HepG2 (cell line): ENCODE measurements at regions not wholly inside any gene's neighbourhood (a gene's known extent, or its start where the extent isn't known, plus 50 kb on each side); places are given as distances from the start of the nearest gene placed in this dataset.
A peak's percentile ranks its signal among the peaks of the same experiment; 100 is the strongest.

Experiments
- ATAC-seq: fragments of 200-7000 bp; cut with Tn5 transposase; 3 replicates; pipeline ENCODE4 v1.9.1; 2020; ENCODE audit warnings: mild to moderate bottlenecking, moderate library complexity
- BruUV-seq: library from RNA; stranded (reverse); fragments of 400-500 nt; replicated peaks from 2 replicates; lab custom pipeline; 2021; lab: Mats Ljungman, UMichigan
- CTCF ChIA-PET: fragments of 300-600 bp; formaldehyde crosslinking; extraction: SDS; loops from one replicate; lab custom pipeline; 2021; ENCODE audit warnings: low total read pairs, inconsistent platforms, low intra/inter-chr PET ratio; lab: Yijun Ruan, JAX
- POLR2A ChIA-PET: fragments of 350-600 bp; sonication (Branson Sonifier 250); formaldehyde crosslinking; loops from one replicate; lab custom pipeline; 2020; ENCODE audit warnings: antibody characterized with exemption, inconsistent platforms; lab: Yijun Ruan, JAX
- DNase-seq: peaks from one replicate; pipeline ENCODE4 v3.0.0-alpha.2; 2015; ENCODE audit warnings: low spot score
- FAIRE-seq: peaks from 3 replicates; lab custom pipeline; 2011; peaks lifted over from hg19 to GRCh38; lab: Jason Lieb, UNC
- H2AFZ ChIP-seq: one replicate; pipeline ENCODE4 v1.6.1; 2011; ENCODE audit warnings: low read length, inconsistent platforms
- H3K27ac ChIP-seq: fragments of 300-600 bp; 3 replicates; pipeline ENCODE4 v1.8.0; 2011; ENCODE audit warnings: mixed run types, mild to moderate bottlenecking, mixed read lengths, low read length, inconsistent platforms; ENCODE audit not compliant: insufficient read depth; ENCODE audit errors: extremely low read length
- H3K27me3 ChIP-seq, 2 experiments: fragments of 200-600 bp in 1 of 2; 2 replicates in 1 of 2; 3 replicates in 1 of 2; pipeline versions ENCODE4 v1.6.0 to v1.8.0; 2011; ENCODE audit warnings: low read length in 2 of 2, mild to moderate bottlenecking in 2 of 2, moderate library complexity in 2 of 2, inconsistent platforms in 1 of 2; ENCODE audit not compliant: insufficient read depth in 2 of 2, control insufficient read depth in 1 of 2
- H3K36me3 ChIP-seq, 2 experiments: fragments of 200-600 bp in 1 of 2; replicated peaks in 1 of 2; 2 replicates in 1 of 2; 3 replicates in 1 of 2; pipeline versions ENCODE4 v1.5.1 to v1.8.0; 2011; ENCODE audit warnings: low read length in 2 of 2, inconsistent platforms in 1 of 2; ENCODE audit not compliant: insufficient read depth in 2 of 2, control insufficient read depth in 1 of 2
- H3K4me1 ChIP-seq: 2 replicates; pipeline ENCODE4 v1.5.1; 2012; ENCODE audit warnings: low read length, inconsistent platforms; ENCODE audit not compliant: insufficient read depth
- H3K4me2 ChIP-seq: 2 replicates; pipeline ENCODE4 v1.6.0; 2011; ENCODE audit warnings: low read depth, low read length, inconsistent platforms
- H3K4me3 ChIP-seq, 3 experiments: fragments of 200-600 bp in 1 of 3; sonication (generic), shearing (Covaris generic) in 1 of 3; replicated peaks in 1 of 3; 2 replicates each; pipeline ENCODE4 v1.5.1; 2011 to 2016; ENCODE audit warnings: low read length in 3 of 3, inconsistent platforms in 2 of 3, low read depth in 2 of 3, mild to moderate bottlenecking in 2 of 3, control low read depth in 1 of 3, mixed read lengths in 1 of 3; ENCODE audit not compliant: insufficient read depth in 1 of 3
- H3K79me2 ChIP-seq: one replicate; pipeline ENCODE4 v1.6.1; 2011; ENCODE audit warnings: low read length, inconsistent platforms; ENCODE audit not compliant: insufficient read depth
- H3K9ac ChIP-seq: 2 replicates; pipeline ENCODE4 v1.6.0; 2011; ENCODE audit warnings: mild to moderate bottlenecking, low read depth, low read length, inconsistent platforms; ENCODE audit not compliant: insufficient read depth
- H3K9me3 ChIP-seq: 2 replicates; pipeline ENCODE4 v1.5.1; 2012; ENCODE audit warnings: mild to moderate bottlenecking, low read length
- H4K20me1 ChIP-seq: 2 replicates; pipeline ENCODE4 v1.6.0; 2011; ENCODE audit warnings: inconsistent platforms, mild to moderate bottlenecking, low read length, moderate library complexity; ENCODE audit not compliant: insufficient read depth
- HNF4G ChIP-seq, 2 experiments: sonication (generic) in 1 of 2; formaldehyde crosslinking in 1 of 2; IDR thresholded peaks; 2 replicates each; pipeline versions ENCODE4 v1.4.0 to v1.6.1; 2011 to 2020; ENCODE audit warnings: borderline replicate concordance in 2 of 2, low read depth in 2 of 2, mild to moderate bottlenecking in 2 of 2, low read length in 1 of 2, missing genetic modification reagents in 1 of 2, moderate library complexity in 1 of 2
- HNRNPK ChIP-seq: fragments of 200-400 bp; formaldehyde crosslinking; IDR thresholded peaks from 2 replicates; pipeline ENCODE4 v1.6.1; 2018; ENCODE audit warnings: low read length, low read depth, moderate library complexity, mild to moderate bottlenecking; ENCODE audit not compliant: poor library complexity, severe bottlenecking
- SNAPC2 ChIP-seq: sonication (generic); formaldehyde crosslinking; IDR thresholded peaks from 2 replicates; pipeline ENCODE4 v1.8.1; 2022; ENCODE audit warnings: mild to moderate bottlenecking, missing genetic modification reagents
- TCF7L2 ChIP-seq: IDR thresholded peaks from 2 replicates; pipeline ENCODE4 v1.6.1; 2011; ENCODE audit warnings: mild to moderate bottlenecking, low read depth, low read length, moderate library complexity
- ZNF34 ChIP-seq: sonication (generic); formaldehyde crosslinking; IDR thresholded peaks from 2 replicates; pipeline ENCODE4 v1.4.0; 2020; ENCODE audit warnings: mild to moderate bottlenecking, missing genetic modification reagents, borderline replicate concordance
- ZNF549 ChIP-seq: sonication (generic); formaldehyde crosslinking; IDR thresholded peaks from 2 replicates; pipeline ENCODE4 v1.5.0; 2020; ENCODE audit warnings: missing genetic modification reagents
- WGBS: methylation state at CpG from one replicate; pipeline ENCODE4 v1.1.6; 2017; ENCODE audit warnings: low lambda C conversion rate; 5-methylcytosine and 5-hydroxymethylcytosine counted together
- in situ Hi-C: cut with HindIII; loops from 2 replicates; pipeline ENCODE4 v1.10.0; 2017; ENCODE audit warnings: low pct_unique_long_range_greater_than_20kb; ENCODE audit not compliant: extremely low pct_ligation_motif_present
- intact Hi-C: fragments of 100-400 bp; cut with micrococcal nuclease; formaldehyde crosslinking; loops from one replicate; pipeline ENCODE4 v1.10.0; 2022; ENCODE audit not compliant: unreplicated experiment
- TF ChIP-seq, protein P1 (sequence below): sonication (generic); formaldehyde crosslinking; IDR thresholded peaks from 2 replicates; pipeline ENCODE4 v1.9.0; 2021; ENCODE audit warnings: missing genetic modification reagents, borderline replicate concordance

- TF ChIP-seq ZNF34 (CRISPR knock-in tag), result no peak
These were observed 541.7 kb downstream of the NOVA1 start (continued) for GRCh38 chr14:26056036-26056616.

GRCh38 chr14:26032348-26032747, 565.5 kb downstream of the NOVA1 start:
- Histone ChIP-seq H3K27ac (no peak overlapping the region), H3K27me3 (no peaks in the 10 kb centered on the region), H3K4me3 (no peak overlapping the region), H3K4me2 (no peak overlapping the region), H3K9ac (no peak overlapping the region), H3K9me3 (peaks cover 96% of the 10 kb centered on the region), H3K36me3 (no peaks in the 10 kb centered on the region), H3K4me1 (no peaks in the 10 kb centered on the region), H2AFZ (no peak overlapping the region), H3K79me2 (no peaks in the 10 kb centered on the region), H4K20me1 (no peaks in the 10 kb centered on the region)
- in situ Hi-C loops (no loop called here), intact Hi-C loops (no loop called here)
- ChIA-PET POLR2A (no interaction called here), CTCF (no interaction called here)
- BruUV-seq, result no TSS peak
- TF ChIP-seq TCF7L2 (no peak), HNRNPK (peak; percentile 95)
- ATAC-seq (no peak), FAIRE-seq (no peak), DNase-seq (no peak)

DNA sequence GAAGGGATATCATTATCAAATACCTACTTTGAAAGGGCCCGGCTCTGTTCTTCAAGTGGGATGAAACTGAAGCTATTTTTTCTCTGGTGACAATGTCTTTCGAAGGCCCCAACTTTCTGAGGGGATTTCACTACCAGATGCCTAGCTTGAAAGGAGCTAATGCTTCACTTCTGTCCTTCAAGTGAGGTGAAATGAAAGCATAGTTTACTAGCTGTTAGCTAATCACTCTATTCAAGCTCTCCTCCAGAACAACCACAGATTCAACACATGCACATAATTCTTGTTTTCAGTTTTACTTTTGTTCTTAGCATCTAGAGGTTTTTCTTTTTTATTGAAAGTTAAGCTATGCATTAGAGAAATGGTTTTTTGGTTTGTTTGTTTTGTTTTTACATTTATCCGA, 571.4 kb downstream of the NOVA1 start:
- ATAC-seq, result no peak

More for the DNA sequence above, 571.4 kb downstream of the NOVA1 start:
- Histone ChIP-seq H2AFZ (no peak overlapping the region), H3K4me1 (no peaks in the 10 kb centered on the region), H3K9me3 (peaks cover 94% of the 10 kb centered on the region), H4K20me1 (no peaks in the 10 kb centered on the region), H3K4me3 (no peak overlapping the region), H3K79me2 (no peaks in the 10 kb centered on the region), H3K9ac (no peak overlapping the region), H3K27ac (no peak overlapping the region), H3K4me2 (no peak overlapping the region), H3K27me3 (no peaks in the 10 kb centered on the region), H3K36me3 (no peaks in the 10 kb centered on the region)
- ChIA-PET CTCF (no interaction called here), POLR2A (no interaction called here)
- BruUV-seq, result no TSS peak
- intact Hi-C loops (no loop called here), in situ Hi-C loops (no loop called here)
- no peak for FAIRE-seq
- no peak for DNase-seq
- 10% methylated on average over 3 of the region's 3 CpGs for WGBS
- TF ChIP-seq, protein P1, sequence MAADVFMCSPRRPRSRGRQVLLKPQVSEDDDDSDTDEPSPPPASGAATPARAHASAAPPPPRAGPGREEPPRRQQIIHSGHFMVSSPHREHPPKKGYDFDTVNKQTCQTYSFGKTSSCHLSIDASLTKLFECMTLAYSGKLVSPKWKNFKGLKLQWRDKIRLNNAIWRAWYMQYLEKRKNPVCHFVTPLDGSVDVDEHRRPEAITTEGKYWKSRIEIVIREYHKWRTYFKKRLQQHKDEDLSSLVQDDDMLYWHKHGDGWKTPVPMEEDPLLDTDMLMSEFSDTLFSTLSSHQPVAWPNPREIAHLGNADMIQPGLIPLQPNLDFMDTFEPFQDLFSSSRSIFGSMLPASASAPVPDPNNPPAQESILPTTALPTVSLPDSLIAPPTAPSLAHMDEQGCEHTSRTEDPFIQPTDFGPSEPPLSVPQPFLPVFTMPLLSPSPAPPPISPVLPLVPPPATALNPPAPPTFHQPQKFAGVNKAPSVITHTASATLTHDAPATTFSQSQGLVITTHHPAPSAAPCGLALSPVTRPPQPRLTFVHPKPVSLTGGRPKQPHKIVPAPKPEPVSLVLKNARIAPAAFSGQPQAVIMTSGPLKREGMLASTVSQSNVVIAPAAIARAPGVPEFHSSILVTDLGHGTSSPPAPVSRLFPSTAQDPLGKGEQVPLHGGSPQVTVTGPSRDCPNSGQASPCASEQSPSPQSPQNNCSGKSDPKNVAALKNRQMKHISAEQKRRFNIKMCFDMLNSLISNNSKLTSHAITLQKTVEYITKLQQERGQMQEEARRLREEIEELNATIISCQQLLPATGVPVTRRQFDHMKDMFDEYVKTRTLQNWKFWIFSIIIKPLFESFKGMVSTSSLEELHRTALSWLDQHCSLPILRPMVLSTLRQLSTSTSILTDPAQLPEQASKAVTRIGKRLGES (CRISPR knock-in tag), result no peak
- TF ChIP-seq ZNF549 (CRISPR knock-in tag) (no peak), SNAPC2 (CRISPR knock-in tag) (no peak), HNF4G (IDR thresholded peaks at IDR 0.05; ENCODE audit: borderline replicate concordance, low read depth, low read length) (no peak), HNF4G (CRISPR knock-in tag; IDR thresholded peaks at IDR 0.05; ENCODE audit: borderline replicate concordance, low read depth) (no peak)
